ENCODE measurements at regions not wholly inside any gene's neighbourhood (a gene's known extent, or its start where the extent isn't known, plus 50 kb on each side); places are given as distances from the start of the nearest gene placed in this dataset.

DNA sequence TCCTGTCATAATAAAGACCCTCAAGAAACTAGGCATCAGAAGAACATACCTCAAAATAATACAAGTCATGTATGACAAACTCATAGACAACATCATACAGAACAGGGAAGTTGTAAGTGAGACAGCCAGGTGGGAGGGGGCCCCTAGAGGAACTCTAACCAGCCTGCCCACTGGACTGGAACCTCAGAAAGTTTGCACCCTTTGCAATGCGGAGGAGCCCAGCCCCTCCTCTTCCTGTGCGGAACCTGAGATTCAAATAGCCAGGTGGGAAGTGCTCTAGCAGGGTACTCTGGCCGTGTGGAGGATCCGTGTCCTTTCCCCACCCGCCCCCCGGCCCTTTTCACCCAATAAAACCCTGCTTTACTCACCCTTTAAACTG is 387.0 kb upstream of the CBLB start:
- Histone ChIP-seq H3K27me3 (ENCODE audit: control insufficient read depth in 4 of 4, insufficient read depth in 4 of 4, low read length in 3 of 4) (no peaks in the 10 kb centered on the region), H3K36me3 (ENCODE audit: control insufficient read depth in 4 of 4, insufficient read depth in 3 of 4, low read depth in 1 of 4, low read length in 3 of 4) (no peaks in the 10 kb centered on the region), H3K9ac (ENCODE audit: low read depth in 1 of 2, low read length in 2 of 2) (no peak overlapping the region), H3K4me3 (ENCODE audit: low read depth in 1 of 3, low read length in 3 of 3) (no peak overlapping the region), H3K4me1 (ENCODE audit: control insufficient read depth in 4 of 4, insufficient read depth in 4 of 4, low read length in 3 of 4) (no peaks in the 10 kb centered on the region), H3K9me3 (ENCODE audit: control insufficient read depth in 4 of 4, low read length in 3 of 4) (no peaks in the 10 kb centered on the region), H3K27ac (ENCODE audit: low read depth in 1 of 2, low read length in 2 of 2) (no peak overlapping the region)
- WGBS = 90% methylated on average over 6 of the region's 6 CpGs
- no peak for DNase-seq (ENCODE audit: low spot score)
- TF ChIP-seq SP1 (IDR thresholded peaks at IDR 0.05) = no peak
- no peak for TF ChIP-seq RXRA (IDR thresholded peaks at IDR 0.05)
- TF ChIP-seq, protein P1, sequence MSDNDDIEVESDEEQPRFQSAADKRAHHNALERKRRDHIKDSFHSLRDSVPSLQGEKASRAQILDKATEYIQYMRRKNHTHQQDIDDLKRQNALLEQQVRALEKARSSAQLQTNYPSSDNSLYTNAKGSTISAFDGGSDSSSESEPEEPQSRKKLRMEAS (IDR thresholded peaks at IDR 0.05) = no peak
- TF ChIP-seq, protein P2, sequence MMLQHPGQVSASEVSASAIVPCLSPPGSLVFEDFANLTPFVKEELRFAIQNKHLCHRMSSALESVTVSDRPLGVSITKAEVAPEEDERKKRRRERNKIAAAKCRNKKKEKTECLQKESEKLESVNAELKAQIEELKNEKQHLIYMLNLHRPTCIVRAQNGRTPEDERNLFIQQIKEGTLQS (IDR thresholded peaks at IDR 0.05) = no peak

DNA sequence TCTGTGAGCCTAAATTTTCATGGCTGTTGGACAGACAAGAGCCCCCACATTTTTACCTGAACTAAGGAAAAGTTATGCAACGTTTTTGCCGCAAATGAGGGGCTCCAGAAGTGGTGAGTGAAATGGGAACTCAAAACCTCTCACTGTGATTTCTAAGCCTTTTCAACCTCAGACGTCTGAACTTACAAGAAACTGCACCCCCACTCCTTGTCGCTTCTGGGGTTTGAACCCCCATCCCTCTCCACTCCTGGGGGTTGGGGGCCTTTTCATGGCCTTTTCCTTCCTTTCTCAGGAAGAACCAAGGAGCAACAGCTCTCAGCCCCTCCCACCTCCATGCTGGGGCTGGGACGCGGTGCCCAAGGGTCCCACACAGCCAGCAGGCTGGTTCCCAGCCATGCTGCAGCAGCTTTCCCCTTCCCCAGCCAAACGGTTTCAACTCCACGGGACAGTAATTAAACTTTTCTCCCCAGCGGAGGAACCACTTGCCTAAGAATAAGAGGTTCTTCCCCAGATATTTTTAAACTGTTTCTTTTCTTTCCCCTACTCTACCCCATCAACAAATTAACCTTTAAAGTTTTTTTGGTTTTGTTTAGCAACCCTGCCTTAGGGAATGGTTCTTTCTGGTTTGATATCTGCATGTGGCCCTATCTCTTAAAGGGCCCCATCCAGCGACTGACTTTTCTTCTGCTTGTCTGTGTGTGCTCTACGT is 387.6 kb upstream of the CBLB start:
- H3K27me3 ChIP-seq (ENCODE audit: control insufficient read depth in 4 of 4, insufficient read depth in 4 of 4, low read length in 3 of 4) = no peaks in the 10 kb centered on the region
- H3K4me1 ChIP-seq (ENCODE audit: control insufficient read depth in 4 of 4, insufficient read depth in 4 of 4, low read length in 3 of 4) = no peaks in the 10 kb centered on the region
- DNase-seq (ENCODE audit: low spot score) = no peak
- H3K9me3 ChIP-seq (ENCODE audit: control insufficient read depth in 4 of 4, low read length in 3 of 4) = no peaks in the 10 kb centered on the region
- TF ChIP-seq, protein P3, sequence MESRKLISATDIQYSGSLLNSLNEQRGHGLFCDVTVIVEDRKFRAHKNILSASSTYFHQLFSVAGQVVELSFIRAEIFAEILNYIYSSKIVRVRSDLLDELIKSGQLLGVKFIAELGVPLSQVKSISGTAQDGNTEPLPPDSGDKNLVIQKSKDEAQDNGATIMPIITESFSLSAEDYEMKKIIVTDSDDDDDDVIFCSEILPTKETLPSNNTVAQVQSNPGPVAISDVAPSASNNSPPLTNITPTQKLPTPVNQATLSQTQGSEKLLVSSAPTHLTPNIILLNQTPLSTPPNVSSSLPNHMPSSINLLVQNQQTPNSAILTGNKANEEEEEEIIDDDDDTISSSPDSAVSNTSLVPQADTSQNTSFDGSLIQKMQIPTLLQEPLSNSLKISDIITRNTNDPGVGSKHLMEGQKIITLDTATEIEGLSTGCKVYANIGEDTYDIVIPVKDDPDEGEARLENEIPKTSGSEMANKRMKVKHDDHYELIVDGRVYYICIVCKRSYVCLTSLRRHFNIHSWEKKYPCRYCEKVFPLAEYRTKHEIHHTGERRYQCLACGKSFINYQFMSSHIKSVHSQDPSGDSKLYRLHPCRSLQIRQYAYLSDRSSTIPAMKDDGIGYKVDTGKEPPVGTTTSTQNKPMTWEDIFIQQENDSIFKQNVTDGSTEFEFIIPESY (IDR thresholded peaks at IDR 0.05) = no peak
- no peak for TF ChIP-seq JUND (IDR thresholded peaks at IDR 0.05)
- TF ChIP-seq HNF4A (conservative IDR thresholded peaks at IDR 0.05) = no peak
- no peak for TF ChIP-seq FOXA1 (IDR thresholded peaks at IDR 0.05)
- TF ChIP-seq FOXA2 (IDR thresholded peaks at IDR 0.05) = no peak
- H3K9ac ChIP-seq (ENCODE audit: low read depth in 1 of 2, low read length in 2 of 2) = no peak overlapping the region
- H3K4me3 ChIP-seq (ENCODE audit: low read depth in 1 of 3, low read length in 3 of 3) = no peak overlapping the region
- no peak overlapping the region for H3K27ac ChIP-seq (ENCODE audit: low read depth in 1 of 2, low read length in 2 of 2)
- H3K36me3 ChIP-seq (ENCODE audit: control insufficient read depth in 4 of 4, insufficient read depth in 3 of 4, low read depth in 1 of 4, low read length in 3 of 4) = no peaks in the 10 kb centered on the region
- 87% methylated on average over 11 of the region's 11 CpGs for WGBS

DNA sequence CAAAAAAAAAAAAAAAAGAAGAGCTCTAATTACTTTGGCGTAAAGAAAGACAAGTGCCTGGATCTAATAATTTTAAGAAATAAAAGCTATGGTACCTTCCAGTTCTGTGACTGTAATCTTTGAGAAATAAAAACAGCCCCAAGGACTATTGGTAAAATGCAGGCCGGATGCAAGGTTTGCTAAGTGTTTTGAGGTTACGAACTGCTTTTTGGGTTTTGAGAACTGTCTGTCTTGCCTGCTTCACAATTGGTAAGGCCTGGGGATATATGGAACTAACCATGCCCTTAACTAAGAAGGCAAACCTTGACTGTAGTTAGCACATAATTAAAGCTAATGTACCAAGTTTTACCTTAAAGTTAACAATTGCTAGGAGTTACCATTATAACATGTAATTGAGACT is 388.4 kb upstream of the CBLB start:
- Histone ChIP-seq H3K4me1 (ENCODE audit: control insufficient read depth in 4 of 4, insufficient read depth in 4 of 4, low read length in 3 of 4) (no peaks in the 10 kb centered on the region), H3K4me3 (ENCODE audit: low read depth in 1 of 3, low read length in 3 of 3) (no peak overlapping the region), H3K9ac (ENCODE audit: low read depth in 1 of 2, low read length in 2 of 2) (no peak overlapping the region), H3K36me3 (ENCODE audit: control insufficient read depth in 4 of 4, insufficient read depth in 3 of 4, low read depth in 1 of 4, low read length in 3 of 4) (no peaks in the 10 kb centered on the region), H3K9me3 (ENCODE audit: control insufficient read depth in 4 of 4, low read length in 3 of 4) (no peaks in the 10 kb centered on the region), H3K27ac (ENCODE audit: low read depth in 1 of 2, low read length in 2 of 2) (no peak overlapping the region), H3K27me3 (ENCODE audit: control insufficient read depth in 4 of 4, insufficient read depth in 4 of 4, low read length in 3 of 4) (no peaks in the 10 kb centered on the region)
- no peak for DNase-seq (ENCODE audit: low spot score)
- TF ChIP-seq, protein P3 (IDR thresholded peaks at IDR 0.05) = no peak
- TF ChIP-seq RAD21 (IDR thresholded peaks at IDR 0.05) = no peak
- TF ChIP-seq NR2F2 (IDR thresholded peaks at IDR 0.05) = no peak
- no peak for TF ChIP-seq FOXA1 (IDR thresholded peaks at IDR 0.05)
- TF ChIP-seq HNF4G (IDR thresholded peaks at IDR 0.05) = no peak
- TF ChIP-seq, protein P4, sequence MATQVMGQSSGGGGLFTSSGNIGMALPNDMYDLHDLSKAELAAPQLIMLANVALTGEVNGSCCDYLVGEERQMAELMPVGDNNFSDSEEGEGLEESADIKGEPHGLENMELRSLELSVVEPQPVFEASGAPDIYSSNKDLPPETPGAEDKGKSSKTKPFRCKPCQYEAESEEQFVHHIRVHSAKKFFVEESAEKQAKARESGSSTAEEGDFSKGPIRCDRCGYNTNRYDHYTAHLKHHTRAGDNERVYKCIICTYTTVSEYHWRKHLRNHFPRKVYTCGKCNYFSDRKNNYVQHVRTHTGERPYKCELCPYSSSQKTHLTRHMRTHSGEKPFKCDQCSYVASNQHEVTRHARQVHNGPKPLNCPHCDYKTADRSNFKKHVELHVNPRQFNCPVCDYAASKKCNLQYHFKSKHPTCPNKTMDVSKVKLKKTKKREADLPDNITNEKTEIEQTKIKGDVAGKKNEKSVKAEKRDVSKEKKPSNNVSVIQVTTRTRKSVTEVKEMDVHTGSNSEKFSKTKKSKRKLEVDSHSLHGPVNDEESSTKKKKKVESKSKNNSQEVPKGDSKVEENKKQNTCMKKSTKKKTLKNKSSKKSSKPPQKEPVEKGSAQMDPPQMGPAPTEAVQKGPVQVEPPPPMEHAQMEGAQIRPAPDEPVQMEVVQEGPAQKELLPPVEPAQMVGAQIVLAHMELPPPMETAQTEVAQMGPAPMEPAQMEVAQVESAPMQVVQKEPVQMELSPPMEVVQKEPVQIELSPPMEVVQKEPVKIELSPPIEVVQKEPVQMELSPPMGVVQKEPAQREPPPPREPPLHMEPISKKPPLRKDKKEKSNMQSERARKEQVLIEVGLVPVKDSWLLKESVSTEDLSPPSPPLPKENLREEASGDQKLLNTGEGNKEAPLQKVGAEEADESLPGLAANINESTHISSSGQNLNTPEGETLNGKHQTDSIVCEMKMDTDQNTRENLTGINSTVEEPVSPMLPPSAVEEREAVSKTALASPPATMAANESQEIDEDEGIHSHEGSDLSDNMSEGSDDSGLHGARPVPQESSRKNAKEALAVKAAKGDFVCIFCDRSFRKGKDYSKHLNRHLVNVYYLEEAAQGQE (IDR thresholded peaks at IDR 0.05) = no peak
- no peak for TF ChIP-seq TAF1 (conservative IDR thresholded peaks at IDR 0.05)
- no peak for TF ChIP-seq JUND (IDR thresholded peaks at IDR 0.05)
- TF ChIP-seq GABPA (IDR thresholded peaks at IDR 0.05 in 1 of 2, conservative IDR thresholded peaks at IDR 0.05 in 1 of 2) = no peak
- TF ChIP-seq, protein P5, sequence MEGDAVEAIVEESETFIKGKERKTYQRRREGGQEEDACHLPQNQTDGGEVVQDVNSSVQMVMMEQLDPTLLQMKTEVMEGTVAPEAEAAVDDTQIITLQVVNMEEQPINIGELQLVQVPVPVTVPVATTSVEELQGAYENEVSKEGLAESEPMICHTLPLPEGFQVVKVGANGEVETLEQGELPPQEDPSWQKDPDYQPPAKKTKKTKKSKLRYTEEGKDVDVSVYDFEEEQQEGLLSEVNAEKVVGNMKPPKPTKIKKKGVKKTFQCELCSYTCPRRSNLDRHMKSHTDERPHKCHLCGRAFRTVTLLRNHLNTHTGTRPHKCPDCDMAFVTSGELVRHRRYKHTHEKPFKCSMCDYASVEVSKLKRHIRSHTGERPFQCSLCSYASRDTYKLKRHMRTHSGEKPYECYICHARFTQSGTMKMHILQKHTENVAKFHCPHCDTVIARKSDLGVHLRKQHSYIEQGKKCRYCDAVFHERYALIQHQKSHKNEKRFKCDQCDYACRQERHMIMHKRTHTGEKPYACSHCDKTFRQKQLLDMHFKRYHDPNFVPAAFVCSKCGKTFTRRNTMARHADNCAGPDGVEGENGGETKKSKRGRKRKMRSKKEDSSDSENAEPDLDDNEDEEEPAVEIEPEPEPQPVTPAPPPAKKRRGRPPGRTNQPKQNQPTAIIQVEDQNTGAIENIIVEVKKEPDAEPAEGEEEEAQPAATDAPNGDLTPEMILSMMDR (IDR thresholded peaks at IDR 0.05; ENCODE audit: low read depth, low read length, missing input control) = no peak
- TF ChIP-seq, protein P1 (IDR thresholded peaks at IDR 0.05) = no peak
- TF ChIP-seq EGR1 (IDR thresholded peaks at IDR 0.05; ENCODE audit: low read depth in 2 of 2) = no peak
- no peak for TF ChIP-seq YY1 (IDR thresholded peaks at IDR 0.05)
- WGBS = 93% methylated on average over 3 of the region's 3 CpGs

Data from liver (tissue), 8 donors.